NCI-H1694 treated with DMSO at 0.1 percent for 48 hours (cell line): ENCODE measurements at regions not wholly inside any gene's neighbourhood (a gene's known extent, or its start where the extent isn't known, plus 50 kb on each side); places are given as distances from the start of the nearest gene placed in this dataset.
"Not testable (repeated sequence)": the region's sequence is repeated elsewhere in the genome, so short reads cannot be mapped to it uniquely, and the experiment has no call there.

ENCODE experiments used
- DNase-seq: peaks from one replicate; lab custom pipeline; 2025; lab: John Stamatoyannopoulos, UW

- DNase-seq = no peak
Measured at GRCh38 chr5:32842813-32843530, 131.9 kb downstream of the NPR3 start.

- no peak for DNase-seq
Measured at GRCh38 chr5:32843531-32843895, 132.4 kb downstream of the NPR3 start.

GRCh38 chr5:32845171-32845570 is 134.1 kb downstream of the NPR3 start:
- no peak for DNase-seq

- no peak for DNase-seq
Measured at GRCh38 chr5:32848120-32848519, 137.0 kb downstream of the NPR3 start.

- no peak for DNase-seq
Measured at GRCh38 chr5:32848681-32849080, 137.6 kb downstream of the NPR3 start.

- no peak for DNase-seq
Measured at GRCh38 chr5:32850817-32851496, 139.8 kb downstream of the NPR3 start.

GRCh38 chr5:32851559-32852173 is 140.5 kb downstream of the NPR3 start:
- no peak for DNase-seq

- DNase-seq = no peak
Measured at GRCh38 chr5:32852535-32852934, 141.4 kb downstream of the NPR3 start.

GRCh38 chr5:32852976-32853375 is 141.9 kb downstream of the NPR3 start:
- DNase-seq = no peak

GRCh38 chr5:32854473-32854872 is 143.4 kb downstream of the NPR3 start:
- no peak for DNase-seq

- DNase-seq = no peak
Measured at GRCh38 chr5:32859211-32859641, 148.1 kb downstream of the NPR3 start.

- DNase-seq = no peak
Measured at GRCh38 chr5:32865475-32865874, 154.4 kb downstream of the NPR3 start.

- DNase-seq = no peak
Measured at GRCh38 chr5:32866138-32866537, 155.0 kb downstream of the NPR3 start.

- DNase-seq = no peak
Measured at GRCh38 chr5:32869216-32869615, 158.1 kb downstream of the NPR3 start.

- DNase-seq = no peak
Measured at GRCh38 chr5:32876791-32877190, 165.7 kb downstream of the NPR3 start.

- DNase-seq = not testable (repeated sequence)
Measured at GRCh38 chr5:32879364-32879763, 168.2 kb downstream of the NPR3 start.

GRCh38 chr5:32880796-32881195 is 169.7 kb downstream of the NPR3 start:
- DNase-seq = no peak

- DNase-seq = no peak
Measured at GRCh38 chr5:32887390-32887789, 176.3 kb downstream of the NPR3 start.

GRCh38 chr5:32889078-32889477 is 178.0 kb downstream of the NPR3 start:
- no peak for DNase-seq

- DNase-seq = no peak
Measured at GRCh38 chr5:32903613-32904012, 192.5 kb downstream of the NPR3 start.

- no peak for DNase-seq
Measured at GRCh38 chr5:32908641-32909040, 197.5 kb downstream of the NPR3 start.

GRCh38 chr5:32909207-32909606 is 198.1 kb downstream of the NPR3 start:
- DNase-seq = no peak

GRCh38 chr5:32916648-32917047 is 205.5 kb downstream of the NPR3 start:
- DNase-seq = no peak
